Astrocyte (in vitro differentiated cells and primary cell): ENCODE measurements at regions not wholly inside any gene's neighbourhood (a gene's known extent, or its start where the extent isn't known, plus 50 kb on each side); places are given as distances from the start of the nearest gene placed in this dataset.
"Not testable (repeated sequence)": the region's sequence is repeated elsewhere in the genome, so short reads cannot be mapped to it uniquely, and the experiment has no call there.

Experiments used
- DNase-seq: peaks from one replicate; pipeline ENCODE4 v3.0.0-alpha.2; 2010; ENCODE audit warnings: low read depth
- FAIRE-seq: peaks from 2 replicates; lab custom pipeline; 2011; peaks lifted over from hg19 to GRCh38; lab: Jason Lieb, UNC
- H2AFZ ChIP-seq: 2 replicates; pipeline ENCODE4 v1.6.0; 2012; ENCODE audit warnings: low read depth, low read length, inconsistent platforms
- H3K27ac ChIP-seq: 2 replicates; pipeline ENCODE4 v1.5.1; 2011; ENCODE audit warnings: low read depth, low read length, inconsistent platforms
- H3K27me3 ChIP-seq: 2 replicates; pipeline ENCODE4 v1.6.0; 2011; ENCODE audit warnings: low read length, inconsistent platforms; ENCODE audit not compliant: insufficient read depth
- H3K36me3 ChIP-seq: 2 replicates; pipeline ENCODE4 v1.5.1; 2011; ENCODE audit warnings: low read length, inconsistent platforms; ENCODE audit not compliant: insufficient read depth
- H3K4me1 ChIP-seq: 2 replicates; pipeline ENCODE4 v1.5.1; 2011; ENCODE audit warnings: low read length, inconsistent platforms; ENCODE audit not compliant: insufficient read depth
- H3K4me2 ChIP-seq: 2 replicates; pipeline ENCODE4 v1.6.0; 2012; ENCODE audit warnings: low read length, inconsistent platforms
- H3K4me3 ChIP-seq: 2 replicates; pipeline ENCODE4 v1.5.1; 2011; ENCODE audit warnings: low read depth, mild to moderate bottlenecking, low read length, inconsistent platforms; ENCODE audit not compliant: insufficient read depth
- H3K79me2 ChIP-seq: 2 replicates; pipeline ENCODE4 v1.6.0; 2012; ENCODE audit warnings: mild to moderate bottlenecking, low read length, inconsistent platforms; ENCODE audit not compliant: insufficient read depth
- H3K9ac ChIP-seq: 2 replicates; pipeline ENCODE4 v1.6.0; 2012; ENCODE audit warnings: mild to moderate bottlenecking, low read length, inconsistent platforms
- H3K9me3 ChIP-seq: 2 replicates; pipeline ENCODE4 v1.5.1; 2012; ENCODE audit warnings: low read depth, mild to moderate bottlenecking, low read length, inconsistent platforms; ENCODE audit not compliant: insufficient read depth
- H4K20me1 ChIP-seq: 2 replicates; pipeline ENCODE4 v1.6.0; 2012; ENCODE audit warnings: low read length, inconsistent platforms; ENCODE audit not compliant: insufficient read depth
- H3K27ac Mint-ChIP-seq: one replicate; pipeline ENCODE4 v1.8.0; 2021; ENCODE audit warnings: mild to moderate bottlenecking, mixed read lengths; ENCODE audit not compliant: unreplicated experiment
- H3K27me3 Mint-ChIP-seq: one replicate; pipeline ENCODE4 v1.8.0; 2021; ENCODE audit warnings: low read depth, mixed read lengths; ENCODE audit not compliant: unreplicated experiment
- H3K36me3 Mint-ChIP-seq: one replicate; pipeline ENCODE4 v1.8.0; 2021; ENCODE audit warnings: low read depth, mixed read lengths; ENCODE audit not compliant: unreplicated experiment
- H3K4me1 Mint-ChIP-seq: one replicate; pipeline ENCODE4 v1.8.0; 2021; ENCODE audit warnings: low read depth, mixed read lengths; ENCODE audit not compliant: unreplicated experiment
- H3K4me3 Mint-ChIP-seq: one replicate; pipeline ENCODE4 v1.8.0; 2021; ENCODE audit warnings: mild to moderate bottlenecking, moderate library complexity, mixed read lengths; ENCODE audit not compliant: unreplicated experiment
- H3K9me3 Mint-ChIP-seq: one replicate; pipeline ENCODE4 v1.8.0; 2021; ENCODE audit warnings: mild to moderate bottlenecking, mixed read lengths; ENCODE audit not compliant: unreplicated experiment
- EZH2 ChIP-seq: IDR thresholded peaks from 2 replicates; pipeline ENCODE4 v1.6.1; 2012; ENCODE audit warnings: mild to moderate bottlenecking, low read length, inconsistent platforms; ENCODE audit not compliant: insufficient read depth
- TF ChIP-seq, protein P1 (sequence below): IDR thresholded peaks from 2 replicates; pipeline ENCODE4 v1.5.1; 2011; ENCODE audit warnings: low read depth, mild to moderate bottlenecking, inconsistent platforms, low read length, moderate library complexity; ENCODE audit not compliant: insufficient read depth

DNA sequence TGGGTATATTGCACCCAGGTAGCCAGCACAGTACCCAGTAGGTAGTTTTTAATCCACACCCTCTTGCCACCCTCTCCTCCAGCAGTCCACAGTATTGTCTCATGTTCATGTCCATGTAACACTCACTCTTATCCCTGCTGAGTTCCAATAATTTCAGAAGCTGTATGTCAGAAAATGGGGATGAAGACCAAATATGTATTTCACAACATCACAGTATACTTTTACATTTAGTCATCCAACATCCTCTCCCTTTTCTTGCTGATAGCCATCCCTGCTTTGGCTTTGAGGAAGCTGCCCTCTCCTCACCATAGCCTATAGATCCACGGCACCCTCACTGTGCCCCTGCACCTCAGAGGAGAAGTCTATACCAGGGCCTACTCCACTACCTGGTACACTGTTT, 126.0 kb upstream of the LDB2 start:
- H3K27me3 Mint-ChIP-seq: peaks cover 16% of the 10 kb centered on the region
- TF ChIP-seq, protein P1, sequence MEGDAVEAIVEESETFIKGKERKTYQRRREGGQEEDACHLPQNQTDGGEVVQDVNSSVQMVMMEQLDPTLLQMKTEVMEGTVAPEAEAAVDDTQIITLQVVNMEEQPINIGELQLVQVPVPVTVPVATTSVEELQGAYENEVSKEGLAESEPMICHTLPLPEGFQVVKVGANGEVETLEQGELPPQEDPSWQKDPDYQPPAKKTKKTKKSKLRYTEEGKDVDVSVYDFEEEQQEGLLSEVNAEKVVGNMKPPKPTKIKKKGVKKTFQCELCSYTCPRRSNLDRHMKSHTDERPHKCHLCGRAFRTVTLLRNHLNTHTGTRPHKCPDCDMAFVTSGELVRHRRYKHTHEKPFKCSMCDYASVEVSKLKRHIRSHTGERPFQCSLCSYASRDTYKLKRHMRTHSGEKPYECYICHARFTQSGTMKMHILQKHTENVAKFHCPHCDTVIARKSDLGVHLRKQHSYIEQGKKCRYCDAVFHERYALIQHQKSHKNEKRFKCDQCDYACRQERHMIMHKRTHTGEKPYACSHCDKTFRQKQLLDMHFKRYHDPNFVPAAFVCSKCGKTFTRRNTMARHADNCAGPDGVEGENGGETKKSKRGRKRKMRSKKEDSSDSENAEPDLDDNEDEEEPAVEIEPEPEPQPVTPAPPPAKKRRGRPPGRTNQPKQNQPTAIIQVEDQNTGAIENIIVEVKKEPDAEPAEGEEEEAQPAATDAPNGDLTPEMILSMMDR: no peak
- TF ChIP-seq EZH2: no peak
- Histone ChIP-seq H3K4me3 (no peak overlapping the region), H3K79me2 (no peaks in the 10 kb centered on the region), H3K9ac (no peak overlapping the region), H3K4me1 (peaks cover 13% of the 10 kb centered on the region), H3K9me3 (peaks cover 4% of the 10 kb centered on the region), H3K36me3 (no peaks in the 10 kb centered on the region), H4K20me1 (no peaks in the 10 kb centered on the region), H3K4me2 (no peak overlapping the region), H3K27ac (no peak overlapping the region), H2AFZ (no peak overlapping the region), H3K27me3 (no peaks in the 10 kb centered on the region)
- H3K4me1 Mint-ChIP-seq: peaks cover 9% of the 10 kb centered on the region
- DNase-seq (no peak), FAIRE-seq (no peak)
- no peak overlapping the region for H3K4me3 Mint-ChIP-seq
- H3K9me3 Mint-ChIP-seq: peaks cover 8% of the 10 kb centered on the region
- no peak overlapping the region for H3K27ac Mint-ChIP-seq
- H3K36me3 Mint-ChIP-seq: peaks cover 2% of the 10 kb centered on the region

- no peak for TF ChIP-seq EZH2
- TF ChIP-seq, protein P1: no peak
- Histone ChIP-seq H3K79me2 (no peaks in the 10 kb centered on the region), H3K4me1 (no peaks in the 10 kb centered on the region), H3K4me3 (no peak overlapping the region), H3K4me2 (no peak overlapping the region), H3K27ac (no peak overlapping the region), H3K36me3 (no peaks in the 10 kb centered on the region), H3K9ac (no peak overlapping the region), H4K20me1 (no peaks in the 10 kb centered on the region), H3K9me3 (no peaks in the 10 kb centered on the region), H3K27me3 (no peaks in the 10 kb centered on the region), H2AFZ (no peak overlapping the region)
- no peak for FAIRE-seq
- H3K36me3 Mint-ChIP-seq: no peaks in the 10 kb centered on the region
- no peak overlapping the region for H3K27ac Mint-ChIP-seq
- DNase-seq: no peak
- no peaks in the 10 kb centered on the region for H3K4me1 Mint-ChIP-seq
- peaks cover 2% of the 10 kb centered on the region for H3K9me3 Mint-ChIP-seq
- peaks cover 16% of the 10 kb centered on the region for H3K27me3 Mint-ChIP-seq
- no peak overlapping the region for H3K4me3 Mint-ChIP-seq
These were observed 122.5 kb upstream of the LDB2 start for GRCh38 chr4:17020901-17021300.

DNA sequence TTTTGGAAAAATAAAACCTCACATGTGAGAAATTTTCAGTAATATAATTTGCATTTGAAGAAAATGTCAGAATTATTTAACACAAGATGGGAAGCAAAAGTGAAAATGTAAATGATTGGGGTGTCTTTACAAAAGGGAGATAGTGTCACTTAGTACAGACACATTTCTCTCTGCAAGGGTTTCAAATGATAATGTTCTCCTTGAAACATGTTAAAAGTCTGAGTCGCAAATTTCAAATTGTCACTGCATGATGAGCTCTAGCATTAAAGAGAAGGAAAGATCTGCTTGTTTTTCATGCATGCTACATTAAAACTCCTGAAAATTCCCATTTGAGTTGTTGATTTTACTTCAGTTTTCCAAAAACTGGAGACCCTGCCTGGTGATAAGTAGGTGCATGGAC, 122.0 kb upstream of the LDB2 start:
- H3K4me3 Mint-ChIP-seq: no peak overlapping the region
- TF ChIP-seq, protein P1: no peak
- TF ChIP-seq EZH2: no peak

GRCh38 chr4:17018621-17019020, 120.2 kb upstream of the LDB2 start:
- not testable (repeated sequence) for H3K27ac Mint-ChIP-seq, H3K4me3 Mint-ChIP-seq, H3K27ac ChIP-seq, H3K36me3 Mint-ChIP-seq, H3K36me3 ChIP-seq, H3K9me3 ChIP-seq, H3K79me2 ChIP-seq, H3K4me2 ChIP-seq, DNase-seq, H3K9me3 Mint-ChIP-seq, H4K20me1 ChIP-seq, H3K27me3 ChIP-seq, FAIRE-seq, H3K4me1 ChIP-seq, H3K9ac ChIP-seq, H3K4me1 Mint-ChIP-seq, H2AFZ ChIP-seq, H3K4me3 ChIP-seq
- H3K27me3 Mint-ChIP-seq: peaks cover 16% of the 10 kb centered on the region

More for the DNA sequence above, 122.0 kb upstream of the LDB2 start:
- Histone ChIP-seq H3K4me3 (no peak overlapping the region), H3K4me2 (no peak overlapping the region), H3K9me3 (no peaks in the 10 kb centered on the region), H3K27me3 (no peaks in the 10 kb centered on the region), H3K4me1 (no peaks in the 10 kb centered on the region), H4K20me1 (no peaks in the 10 kb centered on the region), H3K36me3 (no peaks in the 10 kb centered on the region), H3K27ac (no peak overlapping the region), H3K79me2 (no peaks in the 10 kb centered on the region), H2AFZ (no peak overlapping the region), H3K9ac (no peak overlapping the region)
- DNase-seq (no peak), FAIRE-seq (no peak)
- H3K36me3 Mint-ChIP-seq: no peaks in the 10 kb centered on the region
- no peaks in the 10 kb centered on the region for H3K4me1 Mint-ChIP-seq
- H3K27ac Mint-ChIP-seq: no peak overlapping the region
- peaks cover 2% of the 10 kb centered on the region for H3K9me3 Mint-ChIP-seq
- peaks cover 16% of the 10 kb centered on the region for H3K27me3 Mint-ChIP-seq
